Ovary (tissue), 3 donors: ENCODE measurements at regions not wholly inside any gene's neighbourhood (a gene's known extent, or its start where the extent isn't known, plus 50 kb on each side); places are given as distances from the start of the nearest gene placed in this dataset.

Experiments
- EP300 ChIP-seq: sonication (generic); formaldehyde crosslinking; IDR thresholded peaks from one replicate; pipeline ENCODE4 v1.6.1; 2017; ENCODE audit warnings: antibody characterized with exemption
- POLR2A ChIP-seq: fragments of 450-650 bp; IDR thresholded peaks from one replicate; pipeline ENCODE4 v1.6.1; 2017; ENCODE audit warnings: antibody characterized with exemption, mild to moderate bottlenecking, moderate library complexity
- TF ChIP-seq, protein P1 (sequence below), 3 donors: fragments of 450-650 bp in 2 of 3; fragments of 200-600 bp in 1 of 3; IDR thresholded peaks; one replicate each; pipeline versions ENCODE4 v1.5.1 to v1.8.0; 2016 to 2022; ENCODE audit warnings: antibody characterized with exemption in 3 of 3, mild to moderate bottlenecking in 1 of 3
- donor health status: DM: no; HTN: no; CAD: no.

DNA sequence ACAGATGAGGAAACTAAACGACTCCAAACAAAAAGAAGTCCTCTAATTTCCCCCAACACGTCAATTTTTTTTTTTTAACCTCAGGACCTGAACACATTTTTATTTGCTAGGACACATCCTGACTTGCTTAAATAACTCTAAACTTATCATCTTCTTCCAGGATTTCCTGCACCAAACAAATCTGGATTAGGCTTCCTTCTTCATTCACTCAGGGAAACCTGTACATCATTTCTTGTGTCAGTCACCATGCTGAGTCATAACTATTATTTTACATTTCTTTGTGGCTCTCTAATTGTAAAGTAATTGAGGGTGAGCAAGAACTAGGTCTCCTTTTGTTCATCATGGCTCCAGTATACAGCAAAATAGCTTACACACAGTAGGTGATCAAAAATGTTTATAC is 433.4 kb upstream of the GBE1 start:
- TF ChIP-seq, protein P1, sequence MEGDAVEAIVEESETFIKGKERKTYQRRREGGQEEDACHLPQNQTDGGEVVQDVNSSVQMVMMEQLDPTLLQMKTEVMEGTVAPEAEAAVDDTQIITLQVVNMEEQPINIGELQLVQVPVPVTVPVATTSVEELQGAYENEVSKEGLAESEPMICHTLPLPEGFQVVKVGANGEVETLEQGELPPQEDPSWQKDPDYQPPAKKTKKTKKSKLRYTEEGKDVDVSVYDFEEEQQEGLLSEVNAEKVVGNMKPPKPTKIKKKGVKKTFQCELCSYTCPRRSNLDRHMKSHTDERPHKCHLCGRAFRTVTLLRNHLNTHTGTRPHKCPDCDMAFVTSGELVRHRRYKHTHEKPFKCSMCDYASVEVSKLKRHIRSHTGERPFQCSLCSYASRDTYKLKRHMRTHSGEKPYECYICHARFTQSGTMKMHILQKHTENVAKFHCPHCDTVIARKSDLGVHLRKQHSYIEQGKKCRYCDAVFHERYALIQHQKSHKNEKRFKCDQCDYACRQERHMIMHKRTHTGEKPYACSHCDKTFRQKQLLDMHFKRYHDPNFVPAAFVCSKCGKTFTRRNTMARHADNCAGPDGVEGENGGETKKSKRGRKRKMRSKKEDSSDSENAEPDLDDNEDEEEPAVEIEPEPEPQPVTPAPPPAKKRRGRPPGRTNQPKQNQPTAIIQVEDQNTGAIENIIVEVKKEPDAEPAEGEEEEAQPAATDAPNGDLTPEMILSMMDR (IDR thresholded peaks at IDR 0.05), result no peak
- TF ChIP-seq POLR2A (no peak), EP300 (no peak)
